DMS114 treated with DMSO at 0.1 percent for 48 hours (cell line): ENCODE measurements at regions not wholly inside any gene's neighbourhood (a gene's known extent, or its start where the extent isn't known, plus 50 kb on each side); places are given as distances from the start of the nearest gene placed in this dataset.

Source experiments
- DNase-seq: peaks from one replicate; lab custom pipeline; 2025; ENCODE audit not compliant: unreplicated experiment; lab: John Stamatoyannopoulos, UW

DNA sequence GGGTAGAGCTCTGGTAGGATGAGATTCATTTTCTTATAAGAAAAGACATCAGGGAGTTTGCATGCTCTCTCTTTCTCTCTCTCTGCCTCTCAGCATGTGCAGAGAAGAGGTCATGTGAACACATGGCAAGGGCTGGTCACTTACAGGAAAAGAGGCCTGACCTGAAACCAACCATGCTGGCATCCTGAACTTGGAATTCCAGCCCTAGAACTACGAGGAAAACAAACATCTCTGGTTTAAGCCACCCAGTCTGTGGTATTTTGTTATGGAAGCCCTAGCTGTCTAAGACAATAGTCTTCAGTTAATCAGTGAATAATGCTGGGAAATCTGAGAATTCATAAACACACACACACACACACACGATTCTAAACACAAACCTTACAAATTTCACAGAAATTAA lies 1104.2 kb upstream of the LRRN3 start:
- no peak for DNase-seq

DNA sequence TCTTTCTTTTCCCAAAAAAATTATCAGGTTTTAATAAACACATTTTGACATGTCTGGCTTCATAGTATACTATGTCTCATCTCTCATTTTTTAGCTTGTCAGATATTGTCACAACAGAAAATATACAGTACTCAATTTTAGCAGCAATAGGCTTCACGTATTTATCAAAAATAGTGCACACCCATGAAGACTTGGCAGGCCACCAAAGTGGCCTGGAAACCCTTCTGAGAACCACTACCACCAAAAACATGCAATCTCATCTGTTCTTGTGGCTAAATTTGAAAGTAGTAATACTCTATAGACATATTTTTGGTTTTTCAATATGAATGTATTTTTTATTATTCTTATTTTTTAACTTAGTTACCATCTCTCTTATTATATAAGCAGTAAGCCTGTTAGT lies 1094.5 kb upstream of the LRRN3 start:
- DNase-seq, result no peak

DNA sequence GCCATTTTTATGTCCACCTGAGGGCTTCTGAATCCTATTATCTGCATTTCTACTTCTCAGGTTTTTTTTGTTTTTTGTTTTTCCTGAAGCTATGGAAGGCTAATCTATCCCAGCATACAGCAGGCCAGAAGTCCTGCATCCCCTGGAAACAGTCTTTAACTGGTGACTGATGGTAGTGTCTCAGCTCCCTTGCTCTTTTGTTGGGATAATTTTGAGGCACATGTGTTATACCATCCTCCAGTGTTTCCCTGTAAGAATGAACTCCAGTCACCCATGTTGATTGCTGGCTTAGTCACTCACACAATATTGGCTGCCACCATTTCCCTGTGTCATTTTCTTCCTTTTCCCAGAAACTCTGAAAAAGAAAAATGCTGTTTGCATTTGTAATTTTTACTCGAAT lies 1094.0 kb upstream of the LRRN3 start:
- no peak for DNase-seq

DNA sequence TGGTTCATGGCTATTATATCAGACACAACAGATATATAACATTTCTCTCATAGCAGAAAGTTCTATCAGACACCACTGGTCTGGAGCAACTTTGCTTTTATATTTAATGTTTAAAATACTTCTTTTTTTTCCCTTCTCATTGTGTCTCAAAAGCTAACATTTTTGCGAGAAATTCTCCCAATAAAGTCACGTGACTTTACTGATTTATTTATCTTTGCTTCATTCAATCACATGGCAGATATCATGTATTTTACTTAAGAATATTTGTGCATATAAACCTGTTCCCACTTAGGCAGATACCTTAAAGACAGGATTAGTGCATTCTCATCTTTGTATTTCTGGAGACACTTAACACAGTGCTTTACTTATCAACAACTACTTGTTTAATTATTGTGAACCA lies 1093.1 kb upstream of the LRRN3 start:
- no peak for DNase-seq

DNA sequence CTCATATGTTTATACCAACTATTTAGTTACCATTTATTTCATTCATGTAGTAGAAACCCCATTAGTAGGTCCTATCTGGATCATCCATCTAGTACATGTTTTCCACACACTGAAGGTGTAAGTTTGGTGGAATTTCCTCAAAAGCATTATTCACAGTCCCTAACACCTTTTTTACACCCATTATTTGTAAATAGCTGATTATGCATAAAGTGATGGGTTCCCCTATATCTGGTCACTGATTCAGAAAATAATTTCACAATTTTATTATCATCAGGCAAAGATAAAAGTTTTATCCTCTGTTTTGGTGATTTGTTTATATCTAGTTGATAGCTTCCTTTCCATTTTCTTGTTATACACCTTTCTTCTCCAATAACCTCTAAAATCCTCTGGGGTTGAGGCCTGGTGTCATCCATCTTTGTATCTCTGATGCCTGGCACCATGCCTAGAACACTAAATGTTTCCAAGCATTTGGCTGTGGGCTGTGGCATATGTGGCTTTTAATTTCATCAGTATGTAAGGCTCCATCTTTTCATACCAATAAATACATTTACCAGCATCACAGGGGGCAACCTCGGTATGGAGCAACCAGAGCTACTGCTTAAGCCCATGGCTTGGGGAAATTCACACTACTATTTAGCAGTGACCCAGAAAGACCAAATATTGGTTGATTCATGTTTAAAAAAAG lies 1089.5 kb upstream of the LRRN3 start:
- DNase-seq, result no peak

DNA sequence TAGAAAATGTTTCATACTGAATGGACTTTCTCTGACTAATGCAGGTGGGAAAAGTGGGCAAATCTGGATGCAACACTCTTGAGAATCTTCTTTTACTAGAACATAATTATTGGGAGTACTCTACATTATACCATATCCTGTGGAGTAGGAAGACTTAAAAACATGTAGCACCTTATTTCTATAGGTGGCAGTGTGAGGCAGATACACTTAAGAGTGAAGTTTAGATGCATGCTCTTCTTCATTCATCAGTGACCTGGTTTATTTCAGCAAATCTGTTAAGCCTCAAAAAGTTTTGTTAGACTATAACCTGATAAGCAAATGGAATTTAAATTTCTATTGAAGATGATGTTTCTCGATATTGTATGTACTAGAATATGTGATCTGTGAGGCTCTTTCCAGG lies 1087.1 kb upstream of the LRRN3 start:
- DNase-seq, result no peak

DNA sequence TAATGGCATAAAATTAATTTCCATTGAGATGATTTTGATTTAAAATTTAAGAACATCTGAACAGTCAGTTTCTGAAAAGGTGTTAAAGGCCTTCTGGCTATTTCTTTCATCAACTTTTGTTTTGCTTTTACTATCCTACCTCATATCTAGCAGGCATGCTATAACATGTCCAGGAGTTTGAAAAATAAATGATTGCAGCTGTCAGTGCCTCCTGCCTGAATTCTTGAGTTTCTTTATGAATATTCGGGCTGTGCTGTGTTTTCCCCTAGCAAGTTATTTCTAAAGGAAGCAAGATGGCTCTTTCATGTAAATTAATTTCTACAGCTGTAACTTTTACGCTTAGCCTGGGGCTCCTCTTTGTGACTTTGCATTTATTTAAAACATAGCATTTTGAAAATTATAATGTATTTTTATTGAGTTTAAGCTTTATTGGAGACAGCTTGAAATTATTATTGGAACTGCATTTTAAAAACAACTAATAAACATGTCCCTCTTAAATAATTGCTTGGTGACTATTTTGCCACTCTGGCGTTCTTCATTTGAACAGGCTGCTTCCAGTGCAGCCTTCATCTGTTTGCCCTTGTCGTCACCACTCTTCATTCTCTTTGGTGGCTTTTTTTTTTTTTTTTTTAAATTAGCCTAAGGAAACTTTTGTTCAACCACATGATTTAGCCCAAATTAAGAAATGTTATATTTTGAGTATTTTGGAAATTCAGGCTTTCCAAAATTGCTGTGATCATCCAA lies 1083.4 kb upstream of the LRRN3 start:
- no peak for DNase-seq

DNA sequence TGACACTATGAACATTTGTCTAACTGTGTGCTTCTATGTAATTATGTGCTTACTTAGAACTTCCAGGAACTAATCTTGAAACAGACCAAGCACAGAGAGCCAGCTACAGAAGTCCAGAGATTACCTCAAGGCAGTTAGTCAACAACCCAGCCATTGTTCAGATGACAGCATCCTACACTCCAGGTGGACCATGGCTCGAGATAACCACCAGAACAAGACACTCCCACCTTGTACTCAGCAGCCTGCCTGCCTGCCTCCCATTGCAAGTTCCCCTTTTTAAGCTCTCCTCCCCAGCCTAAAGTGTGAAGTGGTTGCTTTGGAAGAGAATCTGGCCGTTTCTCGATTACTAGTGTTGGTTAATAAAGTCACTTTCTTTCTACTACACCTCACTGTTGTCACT lies 1080.6 kb upstream of the LRRN3 start:
- DNase-seq, result no peak

DNA sequence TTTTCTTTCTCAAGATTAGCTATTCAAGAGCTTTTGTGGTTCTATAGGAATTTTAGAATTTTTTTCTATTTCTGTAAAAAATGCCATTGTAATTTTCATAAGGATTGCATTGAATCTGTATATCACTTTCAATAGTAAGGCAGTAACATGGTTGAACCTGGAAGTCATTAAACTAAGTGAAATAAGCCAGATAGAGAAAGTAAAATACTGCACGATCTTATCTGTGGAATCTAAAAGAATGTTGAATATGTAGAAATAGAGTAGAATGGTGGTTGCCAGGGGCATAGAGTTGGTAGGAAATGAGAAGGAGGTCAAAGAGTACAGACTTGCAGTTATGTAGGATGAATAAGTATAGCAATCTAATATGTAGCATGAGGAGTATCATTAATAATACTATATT lies 1073.5 kb upstream of the LRRN3 start:
- no peak for DNase-seq

DNA sequence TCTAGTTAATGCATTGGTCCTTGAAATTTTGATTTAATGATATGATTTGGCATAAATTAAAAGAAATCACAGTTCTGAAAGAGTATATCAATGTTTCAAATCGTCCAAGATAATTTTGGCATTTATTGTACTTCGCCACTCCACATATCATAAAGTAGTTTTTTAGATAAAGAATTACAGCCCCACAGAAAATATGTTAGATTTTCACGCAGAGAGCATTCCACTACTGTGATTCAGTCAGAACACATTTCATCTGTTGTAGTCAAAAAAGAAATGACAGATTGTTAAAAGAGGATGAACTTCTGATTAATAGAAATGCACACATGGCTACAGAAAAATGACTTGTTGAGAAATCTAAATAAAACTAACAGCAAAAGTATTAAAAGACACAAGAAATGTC lies 1063.5 kb upstream of the LRRN3 start:
- no peak for DNase-seq

DNA sequence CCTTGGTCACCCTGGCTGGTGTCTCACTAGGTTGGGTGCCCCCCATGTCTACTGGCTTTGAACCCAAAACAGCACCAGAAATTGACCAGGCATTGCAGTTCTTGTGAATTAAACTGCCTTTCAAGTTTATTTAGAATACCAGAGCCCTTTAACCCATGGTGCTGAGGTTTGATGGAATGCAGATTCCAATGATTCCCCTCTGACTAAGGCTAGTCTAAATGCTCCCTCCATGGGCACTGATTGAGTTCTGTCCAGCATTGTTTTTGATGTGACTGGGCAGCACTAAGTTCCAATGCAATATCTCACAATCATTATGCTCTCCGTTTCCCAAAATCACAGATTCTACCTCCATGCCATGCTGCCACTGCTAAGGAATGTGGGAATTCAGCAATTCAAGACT lies 1047.4 kb upstream of the LRRN3 start:
- no peak for DNase-seq

DNA sequence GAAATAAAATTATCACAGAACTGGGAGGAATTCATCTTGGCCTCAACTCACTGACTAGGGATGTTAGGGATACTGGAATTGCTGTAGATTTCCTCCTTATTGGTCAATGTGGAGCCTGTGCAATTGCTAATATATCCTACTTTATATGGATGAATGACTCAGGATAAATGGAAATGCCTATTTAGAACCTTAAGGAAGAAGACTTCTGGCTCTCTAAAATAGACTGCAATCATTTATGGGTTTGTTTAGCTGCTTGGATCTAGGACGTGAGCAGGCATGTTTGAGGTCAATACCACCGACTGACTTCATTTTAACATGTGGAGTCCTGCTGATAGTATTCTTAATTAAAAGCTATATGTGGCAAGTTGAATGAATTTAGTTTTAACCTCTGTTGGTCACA lies 1040.1 kb upstream of the LRRN3 start:
- no peak for DNase-seq

DNA sequence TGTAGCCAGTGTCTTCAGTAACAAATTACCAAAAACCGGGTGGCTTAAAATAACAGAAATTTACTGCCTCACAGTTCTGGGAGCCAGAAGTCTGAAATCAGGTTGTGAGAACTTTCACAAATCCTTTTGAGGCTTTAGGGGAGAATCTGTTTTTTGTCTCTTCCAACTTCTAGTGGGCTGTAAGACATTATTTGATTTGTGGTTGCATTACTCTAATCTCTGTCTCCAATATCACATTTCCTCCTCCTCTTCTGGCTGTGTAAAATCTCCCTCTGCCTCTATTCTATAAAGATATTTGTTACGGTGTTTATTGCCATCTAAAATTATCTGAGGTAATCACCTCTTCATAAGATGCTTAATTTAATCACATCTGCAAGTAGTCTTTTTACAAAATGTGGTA lies 1039.6 kb upstream of the LRRN3 start:
- DNase-seq, result no peak

DNA sequence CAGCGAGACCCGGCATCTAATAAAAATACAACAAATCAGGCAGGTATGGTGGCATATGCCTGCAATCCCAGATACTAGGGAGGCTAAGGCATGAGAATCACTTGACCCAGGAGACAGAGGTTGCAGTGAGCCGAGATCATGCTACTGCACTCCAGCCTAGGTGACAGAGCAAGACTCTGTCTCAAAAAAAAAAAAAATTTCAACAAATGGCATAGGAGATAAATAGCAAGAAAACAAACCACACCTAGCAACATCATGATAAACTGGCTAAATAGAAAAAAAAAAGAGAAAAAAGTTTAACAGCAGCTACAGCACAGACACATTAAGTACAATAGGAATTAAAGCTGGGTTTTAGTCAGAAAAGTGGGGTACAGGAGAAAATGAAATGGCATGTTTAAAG lies 1034.6 kb upstream of the LRRN3 start:
- DNase-seq, result no peak

DNA sequence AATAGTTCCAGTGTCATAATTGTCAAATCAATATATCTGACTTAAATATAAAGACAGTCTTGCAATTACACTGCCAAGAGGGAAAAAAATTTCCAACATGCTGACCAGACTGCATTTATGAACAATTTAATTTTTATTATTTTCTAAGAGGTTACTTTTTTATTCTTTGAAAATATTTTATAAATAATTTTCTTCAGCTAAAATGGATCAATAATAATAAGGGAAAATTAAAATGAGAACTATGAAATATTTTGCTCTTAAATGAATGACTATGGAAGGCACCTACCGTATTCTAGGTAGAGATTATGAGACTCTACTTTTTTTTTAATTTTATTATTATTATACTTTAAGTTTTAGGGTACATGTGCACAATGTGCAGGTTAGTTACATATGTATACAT lies 1032.5 kb upstream of the LRRN3 start:
- no peak for DNase-seq

DNA sequence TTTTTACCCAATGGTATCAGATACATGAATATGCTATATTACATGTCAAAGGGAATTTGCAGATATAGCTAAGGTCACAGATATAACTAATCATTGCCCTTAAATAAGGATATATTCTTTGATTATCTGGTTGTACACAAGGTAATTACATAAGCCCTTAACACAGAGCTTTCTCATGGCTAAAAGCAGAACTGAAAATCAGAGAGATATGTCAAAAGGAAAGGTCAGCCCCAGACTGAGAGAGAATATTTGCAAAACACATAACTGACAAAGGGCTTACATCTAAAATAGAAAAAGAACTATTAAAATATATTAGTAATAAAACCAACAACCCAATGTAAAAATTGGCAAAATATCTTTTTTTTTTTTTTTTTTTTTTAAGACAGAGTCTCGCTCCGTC lies 1029.5 kb upstream of the LRRN3 start:
- DNase-seq, result no peak

DNA sequence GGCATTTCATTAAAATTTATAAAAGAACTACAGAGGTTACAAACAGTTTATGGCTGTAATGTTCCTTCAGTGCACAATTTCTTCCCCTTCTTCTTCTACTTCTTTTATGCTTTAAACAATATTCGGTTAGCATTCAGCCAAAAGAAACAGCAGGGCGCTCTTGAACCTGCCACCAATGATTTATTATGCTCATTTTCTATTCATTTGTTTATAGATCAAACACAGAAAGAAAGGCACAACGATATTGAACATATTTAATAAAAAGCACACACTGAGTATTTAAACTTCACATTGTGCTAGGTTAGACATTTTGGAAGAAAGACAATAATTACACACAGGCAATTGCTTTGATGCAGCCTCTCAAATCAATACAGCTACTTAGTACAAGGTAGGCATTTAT lies 1025.8 kb upstream of the LRRN3 start:
- DNase-seq, result no peak

DNA sequence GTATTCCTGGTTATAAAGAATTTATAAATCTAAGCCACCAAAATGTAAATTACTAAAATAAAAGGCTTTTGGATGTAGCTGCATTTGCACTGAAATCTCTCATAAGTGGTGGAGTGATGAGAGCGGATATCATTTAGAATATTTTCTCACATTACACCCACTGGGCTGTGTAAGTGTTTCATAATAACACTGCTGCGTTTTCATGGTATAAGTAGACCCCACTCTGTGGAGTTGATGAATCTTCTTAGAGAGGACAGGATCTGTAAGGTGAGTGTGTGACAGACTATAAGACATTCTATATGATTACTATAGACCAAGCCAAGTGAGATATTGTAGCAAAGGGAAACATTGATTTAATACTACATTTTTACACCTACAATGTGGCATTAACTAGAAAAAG lies 1024.1 kb upstream of the LRRN3 start:
- no peak for DNase-seq

DNA sequence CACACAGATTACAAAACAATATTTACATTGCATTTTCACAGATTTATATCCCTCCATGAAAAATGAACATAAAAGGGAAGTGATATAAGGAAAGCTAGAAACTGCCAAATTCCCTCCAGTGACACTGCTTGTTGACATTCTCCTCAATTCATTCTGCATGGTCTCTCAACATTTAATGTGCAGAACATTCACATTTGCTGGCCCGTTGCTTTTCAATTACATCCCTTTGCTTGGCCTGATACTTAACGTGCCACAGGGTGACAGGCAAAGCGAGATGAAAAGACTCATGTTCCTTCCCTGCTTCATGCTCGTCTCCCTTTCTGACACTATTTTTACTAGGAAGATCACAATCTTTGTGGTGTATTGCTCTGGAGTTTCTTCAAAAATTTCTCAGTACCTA lies 1019.7 kb upstream of the LRRN3 start:
- DNase-seq, result no peak

DNA sequence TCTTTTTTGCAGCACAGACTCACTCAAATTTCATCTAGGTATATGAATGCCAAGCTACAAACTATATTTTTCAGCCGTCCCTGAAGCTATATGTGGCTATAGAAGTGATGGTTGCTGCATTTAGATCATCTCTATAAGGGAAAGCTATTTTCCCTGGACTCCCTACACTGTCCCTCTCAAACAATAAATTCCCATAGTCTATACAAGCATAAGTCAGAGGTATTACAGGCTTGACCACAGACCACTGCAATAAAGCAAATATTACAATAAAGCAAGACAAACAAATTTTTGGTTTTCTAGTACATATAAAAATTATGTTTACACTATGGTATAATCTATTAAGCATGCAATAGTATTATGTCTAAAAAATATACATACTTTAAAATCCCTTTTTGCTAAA lies 1015.5 kb upstream of the LRRN3 start:
- no peak for DNase-seq

DNA sequence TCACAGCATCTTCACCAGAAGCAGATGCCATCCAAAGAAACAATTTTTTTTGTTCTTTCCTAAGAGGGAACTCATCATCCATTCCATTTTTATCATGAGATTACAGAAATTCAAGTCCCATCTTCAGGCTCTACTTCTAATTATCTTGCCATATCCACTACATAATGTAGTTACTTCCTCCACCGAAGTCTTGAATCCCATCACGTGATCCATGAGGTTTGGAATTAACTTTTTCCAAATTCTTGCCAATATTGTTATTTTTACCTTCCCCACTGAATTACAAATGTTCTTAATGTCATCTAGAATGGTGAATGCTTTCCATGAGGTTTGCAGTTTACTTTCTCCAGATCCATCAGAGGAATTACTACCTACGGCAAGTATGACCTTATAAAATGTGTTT lies 1014.7 kb upstream of the LRRN3 start:
- DNase-seq, result no peak

DNA sequence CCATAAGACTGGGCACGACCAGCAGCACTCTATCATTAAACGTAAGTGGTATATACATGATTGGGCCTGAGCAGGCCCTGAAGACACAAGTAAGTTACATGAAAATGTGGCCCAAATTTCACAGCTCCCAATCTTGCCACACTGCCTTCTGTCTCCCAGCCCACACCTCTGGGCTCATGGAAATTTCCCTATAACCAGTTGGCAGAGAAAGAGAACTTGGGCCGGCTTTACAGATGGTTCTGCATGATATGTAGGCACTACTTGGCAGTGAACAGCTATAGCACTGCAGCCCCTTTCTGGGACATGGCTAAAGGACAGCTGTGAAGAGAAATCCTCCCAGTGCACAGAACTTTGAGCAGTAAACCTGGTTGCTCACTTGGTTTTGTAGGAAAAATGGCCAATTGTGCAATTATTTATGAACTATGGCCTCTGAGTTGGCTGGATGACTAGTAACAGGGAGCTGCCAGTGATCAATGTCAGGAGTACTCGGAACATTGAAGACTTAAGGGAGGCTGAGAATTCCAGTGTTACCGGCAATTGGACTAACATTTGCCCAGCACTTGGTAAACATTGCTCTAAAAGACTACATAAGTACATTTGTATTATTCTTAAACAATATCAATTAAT lies 1006.6 kb upstream of the LRRN3 start:
- no peak for DNase-seq
